ENCODE measurements at regions not wholly inside any gene's neighbourhood (a gene's known extent, or its start where the extent isn't known, plus 50 kb on each side); places are given as distances from the start of the nearest gene placed in this dataset.
"Not testable (repeated sequence)": the region's sequence is repeated elsewhere in the genome, so short reads cannot be mapped to it uniquely, and the experiment has no call there.

DNA sequence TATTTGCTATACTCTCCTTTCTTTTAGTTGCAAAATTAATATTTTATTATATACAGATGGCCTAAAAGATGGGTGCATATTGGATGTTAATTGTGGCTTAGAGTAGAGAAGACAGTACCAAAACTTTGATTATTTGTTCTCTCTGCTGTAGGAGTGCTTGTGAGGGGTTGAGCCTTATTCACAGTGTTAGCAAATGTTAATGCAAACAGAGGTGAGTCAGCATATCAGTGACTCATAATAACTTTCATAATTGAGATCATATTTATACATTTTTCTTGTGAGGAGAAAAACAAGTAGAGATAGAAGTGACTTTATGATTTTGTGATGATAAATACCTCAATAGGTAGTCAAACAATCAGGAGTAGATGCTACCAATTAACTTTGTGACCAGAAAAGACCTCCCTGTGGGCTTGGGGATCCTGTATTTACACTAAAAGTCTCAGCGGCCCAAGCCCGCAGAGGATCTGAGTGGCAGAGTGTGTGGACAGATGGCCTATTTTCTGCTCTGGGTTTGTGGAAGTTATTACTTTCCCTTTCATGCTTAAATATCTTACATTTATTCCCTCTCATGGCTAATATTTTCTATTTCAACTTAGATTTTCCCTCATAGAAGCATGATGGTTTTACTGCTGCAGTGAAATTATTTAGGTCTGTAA, 226.5 kb downstream of the TAF11L14 start:
- no peak overlapping the region for H3K4me3 ChIP-seq (replicated peaks; ENCODE audit: insufficient read depth, low read length)
- DNase-seq (ENCODE audit: low read depth in 1 of 2, low spot score in 1 of 2): no peak
- TF ChIP-seq GABPA (IDR thresholded peaks at IDR 0.05; ENCODE audit: low read depth) (no peak), SPI1 (IDR thresholded peaks at IDR 0.05; ENCODE audit: borderline replicate concordance, low read depth) (no peak)
- no peak overlapping the region for H3K27ac ChIP-seq (replicated peaks)
- no peaks in the 10 kb centered on the region for H3K27me3 ChIP-seq (ENCODE audit: insufficient read depth, poor library complexity, severe bottlenecking)

DNA sequence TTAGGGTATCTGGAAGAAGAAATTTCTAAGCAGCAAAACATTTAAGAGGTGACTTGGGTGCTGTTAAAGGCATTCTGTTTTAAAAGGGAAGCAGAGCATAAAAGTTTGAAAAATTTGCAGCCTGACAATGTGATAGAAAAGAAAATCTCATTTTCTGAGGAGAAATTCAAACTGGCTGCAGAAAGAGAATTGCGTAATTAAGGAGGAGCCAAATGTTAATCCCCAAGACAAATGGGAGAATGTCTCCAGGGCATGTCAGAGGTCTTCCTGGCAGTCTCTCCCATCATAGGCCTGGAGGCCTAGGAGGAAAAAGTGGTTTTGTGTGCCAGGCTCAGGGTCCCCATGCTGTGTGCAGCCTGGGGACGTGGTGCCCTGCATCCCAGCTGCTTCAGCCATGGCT, 230.6 kb downstream of the TAF11L14 start:
- H3K27ac ChIP-seq (replicated peaks); H3K4me3 ChIP-seq (replicated peaks; ENCODE audit: insufficient read depth, low read length); DNase-seq (ENCODE audit: low read depth in 1 of 2, low spot score in 1 of 2); H3K27me3 ChIP-seq (ENCODE audit: insufficient read depth, poor library complexity, severe bottlenecking): not testable (repeated sequence)

GRCh38 chr5:17865966-17866365, 231.7 kb downstream of the TAF11L14 start:
- H3K27ac ChIP-seq (replicated peaks); DNase-seq (ENCODE audit: low read depth in 1 of 2, low spot score in 1 of 2); H3K4me3 ChIP-seq (replicated peaks; ENCODE audit: insufficient read depth, low read length); H3K27me3 ChIP-seq (ENCODE audit: insufficient read depth, poor library complexity, severe bottlenecking): not testable (repeated sequence)

GRCh38 chr5:17872204-17872603, 237.9 kb downstream of the TAF11L14 start:
- Histone ChIP-seq H3K27me3 (ENCODE audit: insufficient read depth, poor library complexity, severe bottlenecking) (no peaks in the 10 kb centered on the region), H3K4me3 (replicated peaks; ENCODE audit: insufficient read depth, low read length) (no peak overlapping the region), H3K27ac (replicated peaks) (no peak overlapping the region)
- TF ChIP-seq CTCF (IDR thresholded peaks at IDR 0.05; ENCODE audit: insufficient read depth, low read length) (no peak), SPI1 (IDR thresholded peaks at IDR 0.05; ENCODE audit: borderline replicate concordance, low read depth) (no peak), GABPA (IDR thresholded peaks at IDR 0.05; ENCODE audit: low read depth) (no peak), POLR2AphosphoS5 (IDR thresholded peaks at IDR 0.05; ENCODE audit: low read depth) (no peak), REST (IDR thresholded peaks at IDR 0.05; ENCODE audit: insufficient replicate concordance, low read depth) (no peak)
- DNase-seq (ENCODE audit: low read depth in 1 of 2, low spot score in 1 of 2): no peak

- H3K4me3 ChIP-seq (replicated peaks; ENCODE audit: insufficient read depth, low read length): no peak overlapping the region
- H3K27ac ChIP-seq (replicated peaks): no peak overlapping the region
- TF ChIP-seq POLR2AphosphoS5 (IDR thresholded peaks at IDR 0.05; ENCODE audit: low read depth) (no peak), SPI1 (IDR thresholded peaks at IDR 0.05; ENCODE audit: borderline replicate concordance, low read depth) (no peak), REST (IDR thresholded peaks at IDR 0.05; ENCODE audit: insufficient replicate concordance, low read depth) (no peak), CTCF (IDR thresholded peaks at IDR 0.05; ENCODE audit: insufficient read depth, low read length) (no peak), GABPA (IDR thresholded peaks at IDR 0.05; ENCODE audit: low read depth) (no peak)
- no peak for DNase-seq (ENCODE audit: low read depth in 1 of 2, low spot score in 1 of 2)
- H3K27me3 ChIP-seq (ENCODE audit: insufficient read depth, poor library complexity, severe bottlenecking): no peaks in the 10 kb centered on the region
Measured at GRCh38 chr5:17878541-17878940, 244.3 kb downstream of the TAF11L14 start.

Measured in HL-60 (cell line).